B cell (primary cell): ENCODE measurements at regions not wholly inside any gene's neighbourhood (a gene's known extent, or its start where the extent isn't known, plus 50 kb on each side); places are given as distances from the start of the nearest gene placed in this dataset.

Experiments used
- ATAC-seq: fragments of 200-7000 bp; cut with Tn5 transposase; one replicate; pipeline ENCODE4 v1.10.0; 2021; ENCODE audit warnings: low read depth, mild to moderate bottlenecking, moderate number of reproducible peaks, moderate library complexity
- CTCF ChIA-PET: fragments of 350-600 bp; sonication (Branson Sonifier 250); formaldehyde crosslinking; loops from one replicate; lab custom pipeline; 2021; ENCODE audit warnings: antibody characterized with exemption, inconsistent platforms; lab: Charles Lee
- POLR2A ChIA-PET: fragments of 350-600 bp; sonication (Branson Sonifier 250); formaldehyde crosslinking; loops from one replicate; lab custom pipeline; 2021; ENCODE audit warnings: antibody characterized with exemption; lab: Charles Lee
- DNase-seq: peaks from one replicate; pipeline ENCODE4 v3.0.0; 2013
- H2AFZ ChIP-seq: 2 replicates; pipeline ENCODE4 v1.6.1; 2012; ENCODE audit warnings: mild to moderate bottlenecking, low read depth, low read length; ENCODE audit not compliant: insufficient read depth, poor library complexity, severe bottlenecking
- H3K27ac ChIP-seq, 2 donors: 1 replicate in 1 of 2; 2 replicates in 1 of 2; pipeline ENCODE4 v1.5.1; 2012 to 2013; ENCODE audit warnings: low read length in 2 of 2, mild to moderate bottlenecking in 2 of 2, moderate library complexity in 1 of 2
- H3K27me3 ChIP-seq, 4 experiments: fragments of 200-600 bp in 1 of 4; sonication (generic) in 1 of 4; replicated peaks in 1 of 4; 1 replicate in 2 of 4; 2 replicates in 2 of 4; pipeline versions ENCODE4 v1.6.1 to v1.7.0; 2013 to 2016; ENCODE audit warnings: low read length in 3 of 4, mild to moderate bottlenecking in 2 of 4, mixed read lengths in 1 of 4, moderate library complexity in 1 of 4; ENCODE audit not compliant: insufficient read depth in 4 of 4, control insufficient read depth in 3 of 4; ENCODE audit errors: control extremely low read depth in 1 of 4
- H3K36me3 ChIP-seq, 2 experiments: replicated peaks in 1 of 2; 1 replicate in 1 of 2; 2 replicates in 1 of 2; pipeline versions ENCODE4 v1.6.1 to v1.7.1; 2013; ENCODE audit warnings: low read length in 1 of 2; ENCODE audit not compliant: insufficient read depth in 2 of 2, control insufficient read depth in 1 of 2; ENCODE audit errors: control extremely low read depth in 1 of 2, extremely low read depth in 1 of 2
- H3K4me1 ChIP-seq, 2 donors: fragments of 200-600 bp in 1 of 2; sonication (generic) in 1 of 2; 1 replicate in 1 of 2; 2 replicates in 1 of 2; pipeline versions ENCODE4 v1.5.1 to v1.6.1; 2013 to 2017; ENCODE audit warnings: low read length in 2 of 2; ENCODE audit not compliant: control insufficient read depth in 2 of 2, insufficient read depth in 2 of 2
- H3K4me2 ChIP-seq: replicated peaks from 2 replicates; pipeline ENCODE3; 2012; ENCODE audit warnings: mild to moderate bottlenecking, low read depth, low read length; ENCODE audit not compliant: poor library complexity, severe bottlenecking
- H3K4me3 ChIP-seq, 5 experiments: fragments of 200-600 bp in 1 of 5; sonication (generic) in 1 of 5; 1 replicate in 3 of 5; 2 replicates in 2 of 5; pipeline versions ENCODE4 v1.5.1 to v1.7.0; 2011 to 2016; ENCODE audit warnings: low read length in 4 of 5, mild to moderate bottlenecking in 4 of 5, low read depth in 2 of 5, control low read depth in 1 of 5, moderate library complexity in 1 of 5; ENCODE audit not compliant: insufficient read depth in 1 of 5; ENCODE audit errors: control extremely low read depth in 1 of 5, extremely low read depth in 1 of 5
- H3K79me2 ChIP-seq: fragments of 200-600 bp; sonication (generic); one replicate; pipeline ENCODE4 v1.6.0; 2016; ENCODE audit warnings: low read length; ENCODE audit not compliant: control insufficient read depth, insufficient read depth
- H3K9ac ChIP-seq: fragments of 200-600 bp; sonication (generic); 2 replicates; pipeline ENCODE4 v1.6.1; 2017; ENCODE audit warnings: mild to moderate bottlenecking, low read length, moderate library complexity
- H3K9me3 ChIP-seq, 3 donors: one replicate each; pipeline versions ENCODE4 v1.6.1 to v1.7.1; 2013; ENCODE audit warnings: low read length in 2 of 3; ENCODE audit not compliant: control insufficient read depth in 2 of 3, insufficient read depth in 1 of 3; ENCODE audit errors: control extremely low read depth in 1 of 3
- H4K20me1 ChIP-seq: 2 replicates; pipeline ENCODE4 v1.6.0; 2012; ENCODE audit warnings: mild to moderate bottlenecking, low read length; ENCODE audit not compliant: insufficient read depth, control insufficient read depth, poor library complexity, severe bottlenecking
- H3K27ac Mint-ChIP-seq: one replicate; pipeline ENCODE4 v1.8.0; 2021; ENCODE audit warnings: mixed read lengths
- H3K27me3 Mint-ChIP-seq: one replicate; pipeline ENCODE4 v1.8.0; 2021; ENCODE audit warnings: mixed read lengths
- H3K4me1 Mint-ChIP-seq: one replicate; pipeline ENCODE4 v1.8.0; 2021; ENCODE audit warnings: mixed read lengths
- H3K4me3 Mint-ChIP-seq: one replicate; pipeline ENCODE4 v1.8.0; 2021; ENCODE audit warnings: mixed read lengths
- H3K9me3 Mint-ChIP-seq: one replicate; pipeline ENCODE4 v1.8.0; 2022; ENCODE audit warnings: mixed read lengths; ENCODE audit not compliant: insufficient read depth
- CTCF ChIP-seq: fragments of 200-600 bp; IDR thresholded peaks from one replicate; pipeline ENCODE4 v1.8.0; 2022; ENCODE audit warnings: antibody characterized with exemption, mild to moderate bottlenecking
- EZH2 ChIP-seq: IDR thresholded peaks from 2 replicates; pipeline ENCODE4 v1.6.1; 2012; ENCODE audit warnings: borderline replicate concordance, low read depth, mild to moderate bottlenecking, moderate library complexity, low read length; ENCODE audit not compliant: insufficient read depth, poor library complexity, severe bottlenecking
- WGBS: methylation state at CpG from one replicate; pipeline ENCODE4 v1.1.5; 2013; ENCODE audit warnings: missing lambda C conversion rate; ENCODE audit not compliant: insufficient coverage; 5-methylcytosine and 5-hydroxymethylcytosine counted together
- intact Hi-C: fragments of 100-400 bp; cut with micrococcal nuclease; formaldehyde crosslinking; loops from one replicate; pipeline ENCODE4 v1.10.0; 2022

- Histone ChIP-seq H3K4me1 (no peaks in the 10 kb centered on the region), H4K20me1 (no peaks in the 10 kb centered on the region), H3K36me3 (no peaks in the 10 kb centered on the region), H3K79me2 (no peaks in the 10 kb centered on the region), H3K9ac (no peak overlapping the region), H3K27me3 (no peaks in the 10 kb centered on the region), H3K4me3 (no peak overlapping the region), H2AFZ (no peak overlapping the region), H3K9me3 (no peaks in the 10 kb centered on the region), H3K4me2 (no peak overlapping the region), H3K27ac (no peak overlapping the region)
- peaks cover 10% of the 10 kb centered on the region for H3K9me3 Mint-ChIP-seq
- ChIA-PET POLR2A (no interaction called here), CTCF (no interaction called here)
- H3K27me3 Mint-ChIP-seq, result no peaks in the 10 kb centered on the region
- no peak for ATAC-seq
- no peak overlapping the region for H3K4me3 Mint-ChIP-seq
- no peak for TF ChIP-seq CTCF
- TF ChIP-seq EZH2, result no peak
- no peak overlapping the region for H3K27ac Mint-ChIP-seq
- peaks cover 4% of the 10 kb centered on the region for H3K4me1 Mint-ChIP-seq
- intact Hi-C loops, result no loop called here
- DNase-seq, result no peak
- WGBS, result 66% methylated on average over 6 of the region's 6 CpGs
These were observed 126.3 kb downstream of the AASDH start for GRCh38 chr4:56261027-56261426.

- CTCF ChIA-PET, result no interaction called here
- H3K4me1 ChIP-seq, result no peaks in the 10 kb centered on the region
- H3K4me3 ChIP-seq, result no peak overlapping the region
- POLR2A ChIA-PET, result no interaction called here
- TF ChIP-seq EZH2, result no peak
- TF ChIP-seq CTCF, result no peak
- H3K27ac ChIP-seq, result no peak overlapping the region
- H3K27ac Mint-ChIP-seq, result no peak overlapping the region
- 97% methylated on average over 4 of the region's 4 CpGs for WGBS
- no peak for ATAC-seq
- H3K9ac ChIP-seq, result no peak overlapping the region
- H3K27me3 Mint-ChIP-seq, result no peaks in the 10 kb centered on the region
- H3K27me3 ChIP-seq, result no peaks in the 10 kb centered on the region
- intact Hi-C loops, result no loop called here
- no peak overlapping the region for H3K4me3 Mint-ChIP-seq
- H3K9me3 Mint-ChIP-seq, result peaks cover 10% of the 10 kb centered on the region
- peaks cover 4% of the 10 kb centered on the region for H3K4me1 Mint-ChIP-seq
- H4K20me1 ChIP-seq, result no peaks in the 10 kb centered on the region
- no peak overlapping the region for H2AFZ ChIP-seq
- no peak for DNase-seq
- no peaks in the 10 kb centered on the region for H3K9me3 ChIP-seq
- H3K79me2 ChIP-seq, result no peaks in the 10 kb centered on the region
- no peaks in the 10 kb centered on the region for H3K36me3 ChIP-seq
- H3K4me2 ChIP-seq, result no peak overlapping the region
These were observed 127.0 kb downstream of the AASDH start for GRCh38 chr4:56260320-56260719.
